HepG2 (cell line): ENCODE measurements at regions not wholly inside any gene's neighbourhood (a gene's known extent, or its start where the extent isn't known, plus 50 kb on each side); places are given as distances from the start of the nearest gene placed in this dataset.

Source experiments
- ATAC-seq: fragments of 200-7000 bp; cut with Tn5 transposase; 3 replicates; pipeline ENCODE4 v1.9.1; 2020; ENCODE audit warnings: mild to moderate bottlenecking, moderate library complexity
- BruUV-seq: library from RNA; stranded (reverse); fragments of 400-500 nt; replicated peaks from 2 replicates; lab custom pipeline; 2021; lab: Mats Ljungman, UMichigan
- CTCF ChIA-PET: fragments of 300-600 bp; formaldehyde crosslinking; extraction: SDS; loops from one replicate; lab custom pipeline; 2021; ENCODE audit warnings: low total read pairs, inconsistent platforms, low intra/inter-chr PET ratio; lab: Yijun Ruan, JAX
- POLR2A ChIA-PET: fragments of 350-600 bp; sonication (Branson Sonifier 250); formaldehyde crosslinking; loops from one replicate; lab custom pipeline; 2020; ENCODE audit warnings: antibody characterized with exemption, inconsistent platforms; lab: Yijun Ruan, JAX
- DNase-seq: peaks from one replicate; pipeline ENCODE4 v3.0.0-alpha.2; 2015; ENCODE audit warnings: low spot score
- FAIRE-seq: peaks from 3 replicates; lab custom pipeline; 2011; peaks lifted over from hg19 to GRCh38; lab: Jason Lieb, UNC
- H2AFZ ChIP-seq: one replicate; pipeline ENCODE4 v1.6.1; 2011; ENCODE audit warnings: low read length, inconsistent platforms
- H3K27ac ChIP-seq: fragments of 300-600 bp; 3 replicates; pipeline ENCODE4 v1.8.0; 2011; ENCODE audit warnings: mixed run types, mild to moderate bottlenecking, mixed read lengths, low read length, inconsistent platforms; ENCODE audit not compliant: insufficient read depth; ENCODE audit errors: extremely low read length
- H3K27me3 ChIP-seq, 2 experiments: fragments of 200-600 bp in 1 of 2; 2 replicates in 1 of 2; 3 replicates in 1 of 2; pipeline versions ENCODE4 v1.6.0 to v1.8.0; 2011; ENCODE audit warnings: low read length in 2 of 2, mild to moderate bottlenecking in 2 of 2, moderate library complexity in 2 of 2, inconsistent platforms in 1 of 2; ENCODE audit not compliant: insufficient read depth in 2 of 2, control insufficient read depth in 1 of 2
- H3K36me3 ChIP-seq, 2 experiments: fragments of 200-600 bp in 1 of 2; replicated peaks in 1 of 2; 2 replicates in 1 of 2; 3 replicates in 1 of 2; pipeline versions ENCODE4 v1.5.1 to v1.8.0; 2011; ENCODE audit warnings: low read length in 2 of 2, inconsistent platforms in 1 of 2; ENCODE audit not compliant: insufficient read depth in 2 of 2, control insufficient read depth in 1 of 2
- H3K4me1 ChIP-seq: 2 replicates; pipeline ENCODE4 v1.5.1; 2012; ENCODE audit warnings: low read length, inconsistent platforms; ENCODE audit not compliant: insufficient read depth
- H3K4me2 ChIP-seq: 2 replicates; pipeline ENCODE4 v1.6.0; 2011; ENCODE audit warnings: low read depth, low read length, inconsistent platforms
- H3K4me3 ChIP-seq, 3 experiments: fragments of 200-600 bp in 1 of 3; sonication (generic), shearing (Covaris generic) in 1 of 3; replicated peaks in 1 of 3; 2 replicates each; pipeline ENCODE4 v1.5.1; 2011 to 2016; ENCODE audit warnings: low read length in 3 of 3, inconsistent platforms in 2 of 3, low read depth in 2 of 3, mild to moderate bottlenecking in 2 of 3, control low read depth in 1 of 3, mixed read lengths in 1 of 3; ENCODE audit not compliant: insufficient read depth in 1 of 3
- H3K79me2 ChIP-seq: one replicate; pipeline ENCODE4 v1.6.1; 2011; ENCODE audit warnings: low read length, inconsistent platforms; ENCODE audit not compliant: insufficient read depth
- H3K9ac ChIP-seq: 2 replicates; pipeline ENCODE4 v1.6.0; 2011; ENCODE audit warnings: mild to moderate bottlenecking, low read depth, low read length, inconsistent platforms; ENCODE audit not compliant: insufficient read depth
- H3K9me3 ChIP-seq: 2 replicates; pipeline ENCODE4 v1.5.1; 2012; ENCODE audit warnings: mild to moderate bottlenecking, low read length
- H4K20me1 ChIP-seq: 2 replicates; pipeline ENCODE4 v1.6.0; 2011; ENCODE audit warnings: inconsistent platforms, mild to moderate bottlenecking, low read length, moderate library complexity; ENCODE audit not compliant: insufficient read depth
- EP300 ChIP-seq, 3 experiments: sonication (generic) in 1 of 3; formaldehyde crosslinking in 1 of 3; IDR thresholded peaks; 2 replicates each; pipeline versions ENCODE4 v1.5.1 to v1.6.1; 2011 to 2020; ENCODE audit warnings: low read depth in 2 of 3, low read length in 2 of 3, borderline replicate concordance in 1 of 3, improper control_type of control experiment in 1 of 3, mild to moderate bottlenecking in 1 of 3, missing genetic modification reagents in 1 of 3, moderate library complexity in 1 of 3
- HOXD1 ChIP-seq: sonication (generic); formaldehyde crosslinking; IDR thresholded peaks from 2 replicates; pipeline ENCODE4 v1.5.0; 2020; ENCODE audit warnings: missing genetic modification reagents
- IRF2 ChIP-seq: IDR thresholded peaks from 2 replicates; pipeline ENCODE4 v1.6.1; 2018; ENCODE audit warnings: missing genetic modification reagents, missing compliant biosample characterization
- ISL2 ChIP-seq: sonication (generic); formaldehyde crosslinking; IDR thresholded peaks from 2 replicates; pipeline ENCODE4 v1.5.0; 2020; ENCODE audit warnings: missing genetic modification reagents
- KDM6A ChIP-seq: IDR thresholded peaks from 2 replicates; pipeline ENCODE4 v1.6.1; 2016; ENCODE audit warnings: low read depth
- MAFK ChIP-seq, 2 experiments: IDR thresholded peaks in 1 of 2; conservative IDR thresholded peaks in 1 of 2; 2 replicates each; pipeline ENCODE4 v1.6.1; 2011; ENCODE audit warnings: improper control_type of control experiment in 2 of 2, low read length in 2 of 2
- PLSCR1 ChIP-seq: sonication (generic); formaldehyde crosslinking; IDR thresholded peaks from 2 replicates; pipeline ENCODE4 v1.5.0; 2020; ENCODE audit warnings: missing genetic modification reagents, mild to moderate bottlenecking, borderline replicate concordance
- RBM39 ChIP-seq: fragments of 200-400 bp; formaldehyde crosslinking; IDR thresholded peaks from one replicate; pipeline ENCODE4 v1.6.1; 2018; ENCODE audit warnings: antibody characterized with exemption, mild to moderate bottlenecking, low read depth, low read length; ENCODE audit not compliant: poor library complexity, severe bottlenecking
- XRCC5 ChIP-seq: fragments of 200-400 bp; formaldehyde crosslinking; optimal IDR thresholded peaks from 2 replicates; pipeline ENCODE3; 2017; ENCODE audit warnings: mild to moderate bottlenecking, low read length
- ZNF501 ChIP-seq: sonication (generic); formaldehyde crosslinking; IDR thresholded peaks from 2 replicates; pipeline ENCODE4 v1.5.1; 2020; ENCODE audit warnings: mild to moderate bottlenecking, moderate library complexity, missing genetic modification reagents
- ZNF512 ChIP-seq: sonication (generic); formaldehyde crosslinking; IDR thresholded peaks from 2 replicates; pipeline ENCODE4 v1.4.0; 2020; ENCODE audit warnings: mild to moderate bottlenecking, missing genetic modification reagents
- WGBS: methylation state at CpG from one replicate; pipeline ENCODE4 v1.1.6; 2017; ENCODE audit warnings: low lambda C conversion rate; 5-methylcytosine and 5-hydroxymethylcytosine counted together
- in situ Hi-C: cut with HindIII; loops from 2 replicates; pipeline ENCODE4 v1.10.0; 2017; ENCODE audit warnings: low pct_unique_long_range_greater_than_20kb; ENCODE audit not compliant: extremely low pct_ligation_motif_present
- intact Hi-C: fragments of 100-400 bp; cut with micrococcal nuclease; formaldehyde crosslinking; loops from one replicate; pipeline ENCODE4 v1.10.0; 2022; ENCODE audit not compliant: unreplicated experiment

GRCh38 chr9:16175461-16175860, 622.6 kb downstream of the CCDC171 start (continued):
- no peak for TF ChIP-seq ZNF512

GRCh38 chr9:16178294-16178693, 625.5 kb downstream of the CCDC171 start:
- POLR2A ChIA-PET: no interaction called here
- ATAC-seq: no peak
- TF ChIP-seq HOXD1 (CRISPR knock-in tag) (no peak), MAFK (conservative IDR thresholded peaks at IDR 0.05 in 1 of 2, IDR thresholded peaks at IDR 0.05 in 1 of 2; ENCODE audit: low read length in 2 of 2) (peak; percentile 29 to 57; a peak in 2 of 4 replicates)

GRCh38 chr9:16179566-16179965, 626.7 kb downstream of the CCDC171 start:
- CTCF ChIA-PET: no interaction called here
- Histone ChIP-seq H3K9me3 (no peaks in the 10 kb centered on the region), H2AFZ (no peak overlapping the region), H3K4me2 (no peak overlapping the region), H3K27me3 (peaks cover 0 to 1% of the 10 kb centered on the region in 2 experiments; a peak in 1 of 5 replicates), H4K20me1 (no peaks in the 10 kb centered on the region), H3K4me3 (no peak overlapping the region), H3K27ac (no peak overlapping the region), H3K4me1 (no peaks in the 10 kb centered on the region), H3K36me3 (no peaks in the 10 kb centered on the region), H3K79me2 (no peaks in the 10 kb centered on the region), H3K9ac (no peak overlapping the region)
- POLR2A ChIA-PET: no interaction called here
- in situ Hi-C loops (no loop called here), intact Hi-C loops (no loop called here)
- FAIRE-seq: no peak
- no peak for ATAC-seq
- no TSS peak for BruUV-seq
- WGBS: 3% methylated on average over 4 of the region's 5 CpGs
- DNase-seq: no peak
- TF ChIP-seq IRF2 (CRISPR knock-in tag): no peak
- TF ChIP-seq EP300 (IDR thresholded peaks at IDR 0.05; ENCODE audit: low read depth in 2 of 2, low read length in 2 of 2): no peak
- TF ChIP-seq EP300 (CRISPR knock-in tag; IDR thresholded peaks at IDR 0.05; ENCODE audit: borderline replicate concordance): no peak
- no peak for TF ChIP-seq PLSCR1
- TF ChIP-seq XRCC5: no peak
- no peak for TF ChIP-seq ISL2 (CRISPR knock-in tag)
- no peak for TF ChIP-seq RBM39
- no peak for TF ChIP-seq KDM6A (CRISPR knock-in tag)
- TF ChIP-seq ZNF501 (CRISPR knock-in tag): no peak

More at GRCh38 chr9:16178294-16178693, 625.5 kb downstream of the CCDC171 start:
- Histone ChIP-seq H3K4me3 (no peak overlapping the region), H3K27ac (no peak overlapping the region), H3K4me1 (no peaks in the 10 kb centered on the region), H3K9ac (no peak overlapping the region), H3K27me3 (0 out of 5 replicates have a peak, but pooled peaks cover 0 to 1% of the 10 kb centered on the region in 2 experiments), H4K20me1 (no peaks in the 10 kb centered on the region), H2AFZ (no peak overlapping the region), H3K79me2 (no peaks in the 10 kb centered on the region), H3K4me2 (no peak overlapping the region), H3K36me3 (no peaks in the 10 kb centered on the region), H3K9me3 (no peaks in the 10 kb centered on the region)
- DNase-seq (no peak), FAIRE-seq (no peak)
- intact Hi-C loops (no loop called here), in situ Hi-C loops (no loop called here)
- no TSS peak for BruUV-seq
- CTCF ChIA-PET: no interaction called here
